ENCODE measurements at regions not wholly inside any gene's neighbourhood (a gene's known extent, or its start where the extent isn't known, plus 50 kb on each side); places are given as distances from the start of the nearest gene placed in this dataset.
"Not testable (repeated sequence)": the region's sequence is repeated elsewhere in the genome, so short reads cannot be mapped to it uniquely, and the experiment has no call there.

- WGBS, 2 donors, result 65 to 68% methylated on average over 1 of the region's 1 CpG
- Histone ChIP-seq H3K9me3 (no peaks in the 10 kb centered on the region), H3K4me3 (no peak overlapping the region), H3K4me1 (peaks cover 0 to 4% (median 0%) of the 10 kb centered on the region in 3 donors), H3K27me3 (no peaks in the 10 kb centered on the region), H3K27ac (no peak overlapping the region), H3K36me3 (no peaks in the 10 kb centered on the region)
- no peak for TF ChIP-seq CTCF (IDR thresholded peaks at IDR 0.05)
- no peak for ATAC-seq
- no peak for DNase-seq
- intact Hi-C loops (cut with DNase I), result no loop called here
- no peak for FAIRE-seq
Measured at GRCh38 chr6:134394208-134394607, 76.3 kb upstream of the SGK1 start.

GRCh38 chr6:134391205-134391604, 73.3 kb upstream of the SGK1 start:
- Histone ChIP-seq H3K27me3 (no peaks in the 10 kb centered on the region), H3K36me3 (no peaks in the 10 kb centered on the region), H3K9me3 (no peaks in the 10 kb centered on the region), H3K4me3 (no peak overlapping the region), H3K27ac (no peak overlapping the region), H3K4me1 (peaks cover 0 to 6% (median 0%) of the 10 kb centered on the region in 3 donors)
- FAIRE-seq (no peak), DNase-seq (no peak), ATAC-seq (no peak)
- intact Hi-C loops (cut with DNase I), result no loop called here
- TF ChIP-seq CTCF (IDR thresholded peaks at IDR 0.05), result no peak
- 45 to 55% methylated on average over 1 of the region's 1 CpG for WGBS, 2 donors

- no peak overlapping the region for H3K4me3 ChIP-seq
- DNase-seq, result peak in 3 of 6 donors; percentile 39 to 57 (median 52)
- peaks cover 0 to 6% (median 0%) of the 10 kb centered on the region in 3 donors for H3K4me1 ChIP-seq
- peak overlapping the region in 1 of 4 donors; percentile 7 for H3K27ac ChIP-seq
- no peak for FAIRE-seq
- H3K9me3 ChIP-seq, result no peaks in the 10 kb centered on the region
- no peak for TF ChIP-seq CTCF (IDR thresholded peaks at IDR 0.05)
- no peaks in the 10 kb centered on the region for H3K27me3 ChIP-seq
- WGBS, 2 donors, result 60 to 61% methylated on average over 3 of the region's 3 CpGs
- intact Hi-C loops (cut with DNase I), result no loop called here
- H3K36me3 ChIP-seq, result no peaks in the 10 kb centered on the region
- peak; percentile 53 to 86 (median 62) for ATAC-seq
Measured at GRCh38 chr6:134389658-134390057, 71.7 kb upstream of the SGK1 start.

- FAIRE-seq (no peak), DNase-seq (no peak), ATAC-seq (no peak)
- peaks cover 0 to 6% (median 0%) of the 10 kb centered on the region in 3 donors for H3K4me1 ChIP-seq
- no peak overlapping the region for H3K4me3 ChIP-seq
- intact Hi-C loops (cut with DNase I), result no loop called here
- no peak overlapping the region for H3K27ac ChIP-seq
- WGBS, 2 donors, result 90 to 91% methylated on average over 3 of the region's 3 CpGs
- H3K9me3 ChIP-seq, result no peaks in the 10 kb centered on the region
- H3K27me3 ChIP-seq, result no peaks in the 10 kb centered on the region
- no peaks in the 10 kb centered on the region for H3K36me3 ChIP-seq
- TF ChIP-seq CTCF (IDR thresholded peaks at IDR 0.05), result no peak
Measured at GRCh38 chr6:134389129-134389528, 71.2 kb upstream of the SGK1 start.

GRCh38 chr6:134386482-134386881, 68.6 kb upstream of the SGK1 start:
- FAIRE-seq; intact Hi-C loops (cut with DNase I): not testable (repeated sequence)

More at GRCh38 chr6:134386482-134386881, 68.6 kb upstream of the SGK1 start:
- DNase-seq, H3K27ac ChIP-seq, H3K9me3 ChIP-seq, H3K27me3 ChIP-seq, H3K4me3 ChIP-seq, H3K4me1 ChIP-seq, H3K36me3 ChIP-seq, ATAC-seq: not testable (repeated sequence)
- WGBS, 2 donors, result 70 to 86% methylated on average over 5 to 6 of the region's 6 CpGs
